Right ventricle myocardium inferior (tissue), 1 donor: ENCODE measurements at regions not wholly inside any gene's neighbourhood (a gene's known extent, or its start where the extent isn't known, plus 50 kb on each side); places are given as distances from the start of the nearest gene placed in this dataset.

Experiments
- ATAC-seq: fragments of 200-7000 bp; cut with Tn5 transposase; one replicate; pipeline ENCODE4 v1.9.1; 2020; ENCODE audit warnings: mild to moderate bottlenecking, moderate library complexity
- DNase-seq: peaks from one replicate; pipeline ENCODE4 v3.0.0; 2021; ENCODE audit errors: missing footprints
- intact Hi-C: fragments of 100-400 bp; cut with DNase I; formaldehyde crosslinking; loops from one replicate; pipeline ENCODE4 v1.11.0; 2022
- donor health status: DM: no; HTN: yes; CAD: no; lungs with severe emphysema.

DNA sequence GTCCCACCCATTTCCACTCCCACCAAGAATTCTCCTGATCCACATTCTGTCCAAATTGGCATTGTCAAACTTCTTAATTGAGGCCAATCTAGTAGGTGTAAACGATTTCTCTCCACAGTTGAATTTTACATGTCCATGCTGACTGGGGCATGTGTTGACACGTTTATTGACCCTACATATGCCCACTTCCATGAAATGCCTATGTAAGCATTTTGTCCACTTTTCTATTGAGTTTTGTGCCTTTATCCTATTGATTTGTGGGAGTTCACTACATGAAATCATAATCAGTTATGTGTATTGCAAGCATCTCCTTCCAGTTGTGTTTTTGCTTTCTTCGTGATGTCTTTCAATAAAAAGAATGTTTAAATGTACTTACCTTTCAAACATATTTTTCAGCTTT, 141.7 kb upstream of the NSMCE3 start:
- ATAC-seq (no peak), DNase-seq (no peak)
- intact Hi-C loops, result no loop called here

GRCh38 chr15:29410338-29410737, 140.7 kb upstream of the NSMCE3 start:
- intact Hi-C loops, result no loop called here

GRCh38 chr15:29409890-29410289, 140.3 kb upstream of the NSMCE3 start:
- ATAC-seq, result no peak
- intact Hi-C loops, result no loop called here
- no peak for DNase-seq

More at GRCh38 chr15:29410338-29410737, 140.7 kb upstream of the NSMCE3 start:
- no peak for DNase-seq
- ATAC-seq, result no peak

DNA sequence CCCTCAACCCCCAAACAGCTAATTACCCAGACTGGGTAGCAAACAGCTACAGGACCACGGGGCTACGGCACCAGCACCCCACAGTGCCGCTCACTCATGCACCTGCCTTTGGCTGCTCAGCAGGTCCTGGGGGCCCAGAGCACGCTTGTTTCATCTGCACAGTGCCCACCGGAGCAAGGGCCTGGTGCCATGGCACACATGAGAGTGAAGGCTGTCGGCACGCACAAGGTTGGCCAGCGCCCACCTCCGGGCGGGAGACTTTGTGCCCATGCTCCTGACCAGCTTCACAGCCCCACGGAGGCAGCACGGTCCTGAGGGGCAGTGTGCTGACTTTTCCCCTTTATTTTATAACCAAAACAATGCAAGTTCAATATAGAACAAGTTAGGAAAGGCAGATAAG, 135.9 kb upstream of the NSMCE3 start:
- intact Hi-C loops, result no loop called here
- no peak for DNase-seq
- ATAC-seq, result no peak

DNA sequence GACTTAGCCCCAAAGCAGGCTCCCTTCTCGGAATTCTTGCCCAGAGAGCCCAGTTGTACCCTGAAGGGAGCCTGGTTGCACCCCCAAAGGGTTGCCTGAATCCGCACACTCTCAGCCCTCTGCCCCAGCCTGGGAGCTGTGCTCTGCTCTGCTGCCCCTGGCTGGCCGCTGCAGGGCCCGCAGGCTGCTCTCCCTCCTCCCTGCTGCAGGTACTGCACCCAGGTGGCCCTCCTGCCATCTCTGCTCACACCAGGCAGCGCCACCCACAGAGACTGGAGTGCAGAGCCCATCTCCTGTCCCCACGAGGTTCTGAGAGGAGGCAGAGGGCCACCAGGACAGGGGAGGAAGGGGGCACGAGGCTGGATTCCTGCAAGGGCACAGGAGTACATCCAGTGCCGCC, 134.2 kb upstream of the NSMCE3 start:
- intact Hi-C loops, result no loop called here
- DNase-seq, result no peak
- ATAC-seq, result no peak

GRCh38 chr15:29401644-29402043, 132.0 kb upstream of the NSMCE3 start:
- DNase-seq (no peak), ATAC-seq (no peak)
- intact Hi-C loops, result no loop called here

- ATAC-seq, result no peak
- intact Hi-C loops, result no loop called here
- no peak for DNase-seq
Measured at GRCh38 chr15:29400701-29401100, 131.1 kb upstream of the NSMCE3 start.

- ATAC-seq (no peak), DNase-seq (no peak)
- intact Hi-C loops, result no loop called here
Measured at GRCh38 chr15:29398907-29399306, 129.3 kb upstream of the NSMCE3 start.

DNA sequence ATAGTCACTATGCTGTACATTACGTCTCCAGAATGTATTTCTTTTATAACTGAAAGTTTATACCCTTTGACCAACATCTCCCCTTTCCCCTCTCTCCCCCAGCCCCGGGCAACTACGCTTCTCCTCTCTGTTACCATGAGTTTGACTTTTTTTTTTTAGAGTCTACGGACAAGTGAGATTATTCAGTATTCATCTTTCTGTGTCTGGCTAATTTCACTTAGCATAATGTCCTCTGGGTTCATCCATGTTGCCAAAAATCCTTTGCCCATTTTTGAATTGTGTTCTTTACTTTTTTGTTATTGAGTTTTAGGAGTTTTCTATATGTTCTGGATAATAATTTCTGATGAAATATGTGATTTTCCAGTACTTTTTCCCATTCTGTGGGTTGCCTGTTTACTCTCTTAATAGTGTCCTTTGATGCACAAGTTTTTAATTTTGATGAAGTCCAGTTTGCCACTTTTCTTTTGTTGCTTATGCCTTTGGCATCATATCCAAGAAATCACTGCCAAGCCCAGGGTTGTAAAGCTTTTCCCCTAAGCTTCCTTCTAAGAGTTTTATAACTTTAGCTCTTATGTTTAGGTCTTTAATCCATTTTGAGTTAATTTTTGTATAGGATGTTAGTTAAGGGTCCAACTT, 126.7 kb upstream of the NSMCE3 start:
- intact Hi-C loops, result no loop called here
- no peak for DNase-seq
- no peak for ATAC-seq

DNA sequence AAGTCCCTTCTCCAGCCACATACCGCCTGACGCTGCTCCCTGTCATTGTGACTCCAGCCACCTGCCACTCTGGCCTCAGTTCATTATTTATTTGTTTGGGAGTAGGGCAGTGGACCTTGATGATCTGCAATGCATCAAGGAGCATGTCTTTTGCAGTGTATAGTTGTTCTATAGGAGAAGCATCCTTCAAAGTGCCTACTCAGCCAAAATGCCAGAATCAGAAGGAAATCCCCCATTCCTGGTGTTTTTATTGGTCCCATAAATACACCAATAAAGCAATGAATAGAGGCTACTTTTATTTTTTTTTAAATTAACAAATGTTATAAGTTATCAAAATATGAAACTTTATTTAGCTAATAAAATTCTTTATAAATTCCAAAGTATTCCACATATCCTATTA, 123.8 kb upstream of the NSMCE3 start:
- intact Hi-C loops, result no loop called here
- no peak for DNase-seq
- ATAC-seq, result no peak

GRCh38 chr15:29392358-29392757, 122.7 kb upstream of the NSMCE3 start:
- intact Hi-C loops, result no loop called here
- ATAC-seq (no peak), DNase-seq (no peak)

GRCh38 chr15:29390051-29390450, 120.4 kb upstream of the NSMCE3 start:
- intact Hi-C loops, result no loop called here
- DNase-seq (no peak), ATAC-seq (no peak)

DNA sequence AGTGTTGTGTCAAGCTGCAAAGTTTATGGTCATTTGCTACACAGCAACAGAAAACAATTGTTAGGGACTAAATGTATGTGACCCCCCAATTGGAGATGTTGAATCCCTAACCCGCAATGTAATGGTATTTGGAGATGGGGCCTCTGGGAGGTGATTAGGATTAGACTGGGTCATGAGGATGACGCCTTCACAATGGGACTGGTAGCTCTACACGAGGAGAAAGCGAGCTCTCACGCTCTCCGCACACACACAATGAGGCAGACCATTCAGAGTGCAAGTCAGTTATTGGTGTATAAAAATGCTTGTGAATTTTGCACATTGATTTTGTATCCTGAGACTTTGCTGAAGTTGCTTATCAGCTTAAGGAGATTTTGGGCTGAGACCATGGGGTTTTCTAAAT, 116.9 kb upstream of the NSMCE3 start:
- intact Hi-C loops, result no loop called here

GRCh38 chr15:29383367-29383766, 113.7 kb upstream of the NSMCE3 start:
- ATAC-seq, result no peak
- intact Hi-C loops, result no loop called here
- no peak for DNase-seq

More for the DNA sequence above, 116.9 kb upstream of the NSMCE3 start:
- ATAC-seq, result no peak
- DNase-seq, result no peak

DNA sequence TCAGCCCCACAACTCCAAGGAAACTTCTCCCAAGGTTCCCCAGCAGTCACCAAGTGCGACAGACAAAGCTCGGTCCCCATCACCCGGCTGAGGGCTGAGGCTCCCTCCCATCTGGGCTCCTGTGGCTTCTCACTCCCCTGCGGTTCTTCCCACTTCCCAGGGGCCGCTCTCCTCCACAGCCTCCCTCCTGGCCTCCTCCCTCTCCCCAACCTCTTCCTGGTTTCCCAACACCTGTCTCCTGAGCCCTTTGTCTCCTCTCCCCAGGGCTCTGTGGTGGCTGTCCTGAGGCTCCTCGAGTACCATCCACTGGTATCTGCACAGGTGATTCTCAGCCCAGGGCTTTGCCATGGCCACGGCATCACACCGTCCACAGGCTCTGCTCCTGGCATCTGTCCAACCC, 113.2 kb upstream of the NSMCE3 start:
- intact Hi-C loops, result no loop called here
- no peak for DNase-seq
- ATAC-seq, result no peak

DNA sequence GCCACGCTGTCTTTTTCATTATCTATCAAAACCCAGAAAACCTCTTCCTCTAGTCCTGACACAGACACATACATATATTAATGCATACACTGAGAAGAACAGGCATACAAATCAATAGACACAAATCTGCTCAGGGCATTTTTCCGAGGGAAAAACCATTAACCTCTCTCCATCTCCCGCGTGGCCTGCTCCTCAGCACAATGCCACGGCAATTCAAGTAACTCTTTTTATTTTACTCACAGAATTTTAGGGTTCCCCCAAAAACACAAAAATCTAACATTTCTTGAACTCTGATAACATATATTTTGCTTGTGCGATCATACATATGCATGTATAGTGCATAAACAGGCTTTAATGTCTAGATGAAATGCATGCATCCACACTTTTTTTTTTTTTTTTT, 110.8 kb upstream of the NSMCE3 start:
- ATAC-seq (no peak), DNase-seq (no peak)
- intact Hi-C loops, result no loop called here

DNA sequence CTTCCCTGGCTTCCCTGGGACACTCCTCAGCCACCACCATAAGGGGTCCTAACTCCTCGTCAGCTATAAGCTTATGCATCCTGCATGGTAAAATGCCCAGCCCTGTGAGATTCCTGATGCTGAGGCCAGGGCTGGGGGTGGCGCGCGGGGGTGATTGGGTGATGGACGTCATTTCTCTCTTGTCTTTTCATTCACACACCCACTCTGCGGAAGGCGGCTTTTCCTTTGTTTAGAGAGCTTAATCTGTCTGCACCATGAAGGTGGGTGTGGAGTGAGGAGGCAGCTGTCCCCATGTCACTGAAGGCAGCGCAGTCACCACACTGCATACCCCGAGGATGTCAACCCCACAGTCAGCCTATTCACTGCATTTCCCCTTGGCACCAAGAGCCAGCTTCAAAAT, 110.0 kb upstream of the NSMCE3 start:
- intact Hi-C loops, result no loop called here
- ATAC-seq (no peak), DNase-seq (no peak)

DNA sequence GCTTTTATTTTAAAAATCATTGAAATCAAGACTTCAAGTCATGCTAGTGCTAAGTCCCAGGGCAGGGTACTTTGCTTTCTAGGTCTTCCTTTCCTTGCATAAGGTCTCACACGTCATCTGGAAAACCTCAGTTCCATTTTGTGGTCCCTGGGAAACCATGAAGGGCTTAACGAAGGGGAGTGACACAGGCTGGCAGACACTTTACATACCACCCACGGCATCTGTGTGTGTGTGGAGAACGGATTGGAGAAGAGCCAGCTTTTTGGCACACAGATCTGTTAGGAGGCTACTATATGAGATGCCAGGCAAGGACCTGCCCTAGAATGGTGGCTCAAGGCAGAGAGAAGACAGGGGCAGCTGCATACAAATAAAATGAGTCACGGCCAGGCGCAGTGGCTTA, 107.5 kb upstream of the NSMCE3 start:
- no peak for ATAC-seq
- intact Hi-C loops, result no loop called here
- DNase-seq, result no peak

GRCh38 chr15:29376590-29376989, 107.0 kb upstream of the NSMCE3 start:
- no peak for ATAC-seq
- intact Hi-C loops, result no loop called here
- DNase-seq, result no peak

GRCh38 chr15:29369261-29369660, 99.6 kb upstream of the NSMCE3 start:
- DNase-seq (no peak), ATAC-seq (no peak)
- intact Hi-C loops, result no loop called here

DNA sequence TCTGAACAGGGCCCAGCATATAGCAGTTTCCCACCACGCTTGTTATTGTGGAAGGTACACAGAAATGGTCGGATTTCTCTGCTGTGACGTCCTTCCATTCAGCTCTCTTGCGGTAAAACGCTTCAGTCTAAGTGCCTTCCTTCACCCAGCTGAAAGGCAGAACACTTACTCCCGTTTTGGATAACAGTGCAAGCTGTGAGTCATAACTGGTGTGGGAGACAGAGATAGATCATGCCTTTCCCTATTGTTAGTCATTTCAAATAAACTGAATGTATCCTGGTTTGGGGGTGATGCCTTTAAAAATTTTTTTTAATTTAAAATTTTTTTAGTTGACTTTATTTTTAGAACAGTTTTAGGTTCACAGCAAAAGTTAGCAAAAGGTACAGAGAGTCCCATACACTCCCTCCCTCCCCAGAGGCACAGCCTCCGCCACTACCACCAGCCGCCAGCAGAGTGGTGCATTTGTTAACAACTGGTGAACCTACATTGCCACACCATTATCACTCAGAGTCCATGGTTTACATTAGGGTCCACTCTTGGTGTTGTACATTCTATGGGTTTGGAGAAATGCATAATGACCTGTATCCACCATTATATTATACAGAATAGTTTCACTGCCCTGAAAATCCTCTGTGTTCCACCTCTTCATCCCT, 94.9 kb upstream of the NSMCE3 start:
- intact Hi-C loops, result no loop called here
- DNase-seq, result no peak
- ATAC-seq, result no peak
